ENCODE measurements at regions not wholly inside any gene's neighbourhood (a gene's known extent, or its start where the extent isn't known, plus 50 kb on each side); places are given as distances from the start of the nearest gene placed in this dataset.

GRCh38 chr7:87001214-87001613 is 58.2 kb downstream of the ELAPOR2 start:
- Histone ChIP-seq H3K9me3 (ENCODE audit: insufficient read depth, low read length) (no peaks in the 10 kb centered on the region), H3K4me2 (ENCODE audit: low read depth, low read length, poor library complexity, severe bottlenecking) (no peak overlapping the region), H4K20me1 (ENCODE audit: low read depth, low read length) (peaks cover 4% of the 10 kb centered on the region; the same call in 1 of the 2 replicates), H3K27ac (ENCODE audit: low read depth, low read length) (no peak overlapping the region), H2AFZ (ENCODE audit: low read depth, low read length, severe bottlenecking) (no peak overlapping the region), H3K4me3 (ENCODE audit: insufficient read depth, low read length, poor library complexity, severe bottlenecking) (no peak overlapping the region), H3F3A (ENCODE audit: insufficient read depth) (no peaks in the 10 kb centered on the region), H3K79me2 (ENCODE audit: insufficient read depth, low read length) (no peaks in the 10 kb centered on the region), H3K27me3 (ENCODE audit: low read length) (no peaks in the 10 kb centered on the region), H3K36me3 (ENCODE audit: low read length) (no peaks in the 10 kb centered on the region), H3K9ac (ENCODE audit: low read length) (no peak overlapping the region), H3K9me2 (replicated peaks; ENCODE audit: insufficient read depth, low read length) (no peaks in the 10 kb centered on the region)
- TF ChIP-seq EZH2phosphoT487 (conservative IDR thresholded peaks at IDR 0.05; ENCODE audit: low read length) (no peak), CTCF (IDR thresholded peaks at IDR 0.05; ENCODE audit: insufficient read depth, low read length, poor library complexity, severe bottlenecking) (no peak)

DNA sequence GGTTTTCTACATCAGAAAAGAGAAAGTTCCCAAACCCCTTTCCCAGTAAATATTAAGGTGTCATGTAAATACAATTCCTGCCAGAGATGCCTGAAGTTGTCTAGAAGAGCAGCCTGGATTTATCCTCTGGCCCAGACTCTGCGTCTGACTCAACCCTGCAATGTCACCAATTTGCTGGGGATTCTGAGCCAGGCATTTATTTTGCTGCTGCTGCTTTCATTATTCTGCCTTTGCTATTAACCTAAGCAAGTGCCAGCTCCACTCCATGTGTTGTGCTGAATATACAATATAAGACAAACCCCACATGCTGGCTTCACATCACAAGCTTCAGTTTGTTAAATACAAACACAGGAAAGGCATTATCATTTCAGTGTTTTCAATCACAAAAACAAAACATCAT is 59.1 kb downstream of the ELAPOR2 start:
- no peaks in the 10 kb centered on the region for H3K79me2 ChIP-seq (ENCODE audit: insufficient read depth, low read length)
- H3K36me3 ChIP-seq (ENCODE audit: low read length): no peaks in the 10 kb centered on the region
- H4K20me1 ChIP-seq (ENCODE audit: low read depth, low read length): peaks cover 4% of the 10 kb centered on the region; the same call in 1 of the 2 replicates
- H3K9me2 ChIP-seq (replicated peaks; ENCODE audit: insufficient read depth, low read length): no peaks in the 10 kb centered on the region
- H3K4me3 ChIP-seq (ENCODE audit: insufficient read depth, low read length, poor library complexity, severe bottlenecking): no peak overlapping the region
- no peak for TF ChIP-seq EZH2phosphoT487 (conservative IDR thresholded peaks at IDR 0.05; ENCODE audit: low read length)
- TF ChIP-seq CTCF (IDR thresholded peaks at IDR 0.05; ENCODE audit: insufficient read depth, low read length, poor library complexity, severe bottlenecking): no peak
- no peak overlapping the region for H3K9ac ChIP-seq (ENCODE audit: low read length)
- no peak overlapping the region for H2AFZ ChIP-seq (ENCODE audit: low read depth, low read length, severe bottlenecking)
- H3K27me3 ChIP-seq (ENCODE audit: low read length): no peaks in the 10 kb centered on the region
- H3K9me3 ChIP-seq (ENCODE audit: insufficient read depth, low read length): no peaks in the 10 kb centered on the region
- no peak overlapping the region for H3K27ac ChIP-seq (ENCODE audit: low read depth, low read length)
- H3K4me2 ChIP-seq (ENCODE audit: low read depth, low read length, poor library complexity, severe bottlenecking): no peak overlapping the region
- H3F3A ChIP-seq (ENCODE audit: insufficient read depth): no peaks in the 10 kb centered on the region

DNA sequence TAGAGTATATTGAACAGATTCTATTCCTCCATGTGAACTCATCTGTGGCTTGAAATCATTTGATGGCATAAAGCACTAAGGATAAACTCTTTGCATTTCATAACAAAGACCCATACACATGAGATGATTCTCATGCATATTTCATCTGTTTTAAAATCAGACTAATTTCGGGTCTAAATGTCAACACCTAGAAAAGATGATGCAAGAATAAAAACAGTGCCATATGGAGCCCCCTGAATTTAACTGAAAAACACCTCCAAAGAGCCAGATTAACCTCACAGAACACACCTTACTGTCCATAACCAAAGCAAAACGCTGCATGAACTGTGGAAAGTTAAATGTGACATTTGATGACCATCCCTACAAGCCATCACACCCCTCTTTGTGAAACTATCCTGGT is 59.7 kb downstream of the ELAPOR2 start:
- Histone ChIP-seq H3K4me2 (ENCODE audit: low read depth, low read length, poor library complexity, severe bottlenecking) (no peak overlapping the region), H3K9ac (ENCODE audit: low read length) (no peak overlapping the region), H4K20me1 (ENCODE audit: low read depth, low read length) (peaks cover 4% of the 10 kb centered on the region; the same call in 1 of the 2 replicates), H3K27me3 (ENCODE audit: low read length) (no peaks in the 10 kb centered on the region), H3K4me3 (ENCODE audit: insufficient read depth, low read length, poor library complexity, severe bottlenecking) (no peak overlapping the region), H3K9me3 (ENCODE audit: insufficient read depth, low read length) (no peaks in the 10 kb centered on the region), H3K27ac (ENCODE audit: low read depth, low read length) (no peak overlapping the region), H3K79me2 (ENCODE audit: insufficient read depth, low read length) (no peaks in the 10 kb centered on the region), H3K36me3 (ENCODE audit: low read length) (no peaks in the 10 kb centered on the region), H3F3A (ENCODE audit: insufficient read depth) (no peaks in the 10 kb centered on the region), H3K9me2 (replicated peaks; ENCODE audit: insufficient read depth, low read length) (no peaks in the 10 kb centered on the region), H2AFZ (ENCODE audit: low read depth, low read length, severe bottlenecking) (no peak overlapping the region)
- no peak for TF ChIP-seq CTCF (IDR thresholded peaks at IDR 0.05; ENCODE audit: insufficient read depth, low read length, poor library complexity, severe bottlenecking)
- TF ChIP-seq EZH2phosphoT487 (conservative IDR thresholded peaks at IDR 0.05; ENCODE audit: low read length): no peak
